Sigmoid colon (tissue), 6 donors: ENCODE measurements at regions not wholly inside any gene's neighbourhood (a gene's known extent, or its start where the extent isn't known, plus 50 kb on each side); places are given as distances from the start of the nearest gene placed in this dataset.

ENCODE experiments used
- DNase-seq: peaks from one replicate; pipeline ENCODE4 v3.0.0-alpha.2; 2019
- H3K27ac ChIP-seq, 4 donors: fragments of 200-600 bp; sonication (generic); one replicate each; pipeline ENCODE4 v1.5.1; 2016 to 2019; ENCODE audit warnings: mild to moderate bottlenecking in 1 of 4
- H3K27me3 ChIP-seq, 3 donors: fragments of 200-600 bp; sonication (generic); one replicate each; pipeline ENCODE4 v1.5.1; 2019; ENCODE audit warnings: mild to moderate bottlenecking in 1 of 3
- H3K36me3 ChIP-seq, 4 donors: fragments of 200-600 bp; sonication (generic); one replicate each; pipeline ENCODE4 v1.5.1; 2016 to 2019
- H3K4me1 ChIP-seq, 4 donors: fragments of 200-600 bp; sonication (generic); one replicate each; pipeline ENCODE4 v1.5.1; 2017 to 2019
- H3K4me3 ChIP-seq, 4 donors: fragments of 200-600 bp; sonication (generic); one replicate each; pipeline ENCODE4 v1.5.1; 2017 to 2019; ENCODE audit warnings: mild to moderate bottlenecking in 2 of 4, moderate library complexity in 1 of 4
- H3K9me3 ChIP-seq, 4 donors: fragments of 200-600 bp in 3 of 4; sonication (generic) in 3 of 4; one replicate each; pipeline versions ENCODE4 v1.5.1 to v1.6.1; 2013 to 2019
- CTCF ChIP-seq, 4 experiments: fragments of 450-650 bp in 3 of 4; fragments of 200-600 bp in 1 of 4; IDR thresholded peaks; one replicate each; pipeline ENCODE4 v1.5.1; 2016 to 2019; ENCODE audit warnings: antibody characterized with exemption in 4 of 4, mild to moderate bottlenecking in 3 of 4, moderate library complexity in 2 of 4
- EP300 ChIP-seq, 4 donors: sonication (generic); formaldehyde crosslinking; IDR thresholded peaks; one replicate each; pipeline ENCODE4 v1.6.1; 2017; ENCODE audit warnings: antibody characterized with exemption in 4 of 4
- POLR2A ChIP-seq, 2 donors: fragments of 450-650 bp; IDR thresholded peaks; one replicate each; pipeline ENCODE4 v1.6.1; 2016; ENCODE audit warnings: antibody characterized with exemption in 2 of 2, mild to moderate bottlenecking in 2 of 2, moderate library complexity in 2 of 2
- POLR2AphosphoS5 ChIP-seq, 4 donors: sonication (generic); formaldehyde crosslinking; IDR thresholded peaks; one replicate each; pipeline ENCODE4 v1.6.1; 2017; ENCODE audit warnings: antibody characterized with exemption in 4 of 4
- WGBS, 2 donors: extraction: QIAGEN DNeasy Blood & Tissue Kit; methylation state at CpG; one replicate each; pipeline ENCODE4 v1.1.7; 2013; 5-methylcytosine and 5-hydroxymethylcytosine counted together
- intact Hi-C: fragments of 100-400 bp; cut with DNase I; formaldehyde crosslinking; loops from one replicate; pipeline ENCODE4 v1.15.1; 2023
- donor health status: healthy with polysubstance abuse.
- donor health status: healthy.

- no peak for DNase-seq
- no peak overlapping the region for H3K27ac ChIP-seq
- TF ChIP-seq POLR2AphosphoS5 (IDR thresholded peaks at IDR 0.05) (no peak), POLR2A (IDR thresholded peaks at IDR 0.05) (no peak), CTCF (IDR thresholded peaks at IDR 0.05) (no peak), EP300 (IDR thresholded peaks at IDR 0.05) (no peak)
- peaks cover 0 to 32% (median 5%) of the 10 kb centered on the region in 3 donors for H3K27me3 ChIP-seq
- H3K4me3 ChIP-seq, result no peak overlapping the region
- 57 to 66% methylated on average over 13 of the region's 13 CpGs for WGBS, 2 donors
- H3K36me3 ChIP-seq, result no peaks in the 10 kb centered on the region
- no peaks in the 10 kb centered on the region for H3K9me3 ChIP-seq
- H3K4me1 ChIP-seq, result no peaks in the 10 kb centered on the region
- intact Hi-C loops, result no loop called here
These were observed 84.2 kb downstream of the ZNF280B start for GRCh38 chr22:22424210-22424800.

GRCh38 chr22:22424956-22425355 lies 83.6 kb downstream of the ZNF280B start:
- no peak for TF ChIP-seq POLR2A (IDR thresholded peaks at IDR 0.05)
- no peak for TF ChIP-seq EP300 (IDR thresholded peaks at IDR 0.05)
- TF ChIP-seq CTCF (IDR thresholded peaks at IDR 0.05), result no peak
- no peak for TF ChIP-seq POLR2AphosphoS5 (IDR thresholded peaks at IDR 0.05)
- Histone ChIP-seq H3K27ac (no peak overlapping the region), H3K4me3 (no peak overlapping the region), H3K36me3 (no peaks in the 10 kb centered on the region), H3K4me1 (no peaks in the 10 kb centered on the region), H3K27me3 (peaks cover 0 to 38% (median 5%) of the 10 kb centered on the region in 3 donors), H3K9me3 (no peaks in the 10 kb centered on the region)
- WGBS, 2 donors, result 51 to 73% methylated on average over 3 of the region's 3 CpGs
- no peak for DNase-seq
- intact Hi-C loops, result no loop called here

- Histone ChIP-seq H3K27ac (no peak overlapping the region), H3K27me3 (peaks cover 0 to 40% (median 5%) of the 10 kb centered on the region in 3 donors), H3K4me3 (no peak overlapping the region), H3K9me3 (no peaks in the 10 kb centered on the region), H3K4me1 (no peaks in the 10 kb centered on the region), H3K36me3 (no peaks in the 10 kb centered on the region)
- DNase-seq, result no peak
- intact Hi-C loops, result no loop called here
- TF ChIP-seq CTCF (IDR thresholded peaks at IDR 0.05) (no peak), POLR2A (IDR thresholded peaks at IDR 0.05) (no peak), POLR2AphosphoS5 (IDR thresholded peaks at IDR 0.05) (no peak), EP300 (IDR thresholded peaks at IDR 0.05) (no peak)
- 72 to 87% methylated on average over 1 of the region's 1 CpG for WGBS, 2 donors
These were observed 83.2 kb downstream of the ZNF280B start for GRCh38 chr22:22425356-22425755.

GRCh38 chr22:22425783-22426624 lies 82.5 kb downstream of the ZNF280B start:
- Histone ChIP-seq H3K27ac (no peak overlapping the region), H3K27me3 (peaks cover 0 to 40% (median 5%) of the 10 kb centered on the region in 3 donors), H3K9me3 (no peaks in the 10 kb centered on the region), H3K36me3 (no peaks in the 10 kb centered on the region), H3K4me3 (no peak overlapping the region), H3K4me1 (no peaks in the 10 kb centered on the region)
- intact Hi-C loops, result no loop called here
- WGBS, 2 donors, result 67 to 73% methylated on average over 8 of the region's 8 CpGs
- TF ChIP-seq POLR2A (IDR thresholded peaks at IDR 0.05) (no peak), CTCF (IDR thresholded peaks at IDR 0.05) (no peak), POLR2AphosphoS5 (IDR thresholded peaks at IDR 0.05) (no peak), EP300 (IDR thresholded peaks at IDR 0.05) (no peak)
- no peak for DNase-seq
